HepG2 (cell line): ENCODE measurements at regions not wholly inside any gene's neighbourhood (a gene's known extent, or its start where the extent isn't known, plus 50 kb on each side); places are given as distances from the start of the nearest gene placed in this dataset.

Source experiments
- E2F2 ChIP-seq: sonication (generic); formaldehyde crosslinking; IDR thresholded peaks from 2 replicates; pipeline ENCODE4 v1.4.0; 2020; ENCODE audit warnings: missing genetic modification reagents, borderline replicate concordance
- GTF2F1 ChIP-seq: fragments of 150-350 bp; IDR thresholded peaks from 2 replicates; pipeline ENCODE4 v1.6.1; 2014; ENCODE audit warnings: low read length
- MTF2 ChIP-seq: sonication (generic); formaldehyde crosslinking; IDR thresholded peaks from 2 replicates; pipeline ENCODE4 v1.5.0; 2020; ENCODE audit warnings: missing genetic modification reagents, borderline replicate concordance
- SPEN ChIP-seq: sonication (generic); formaldehyde crosslinking; IDR thresholded peaks from 2 replicates; pipeline ENCODE4 v1.5.1; 2020; ENCODE audit warnings: low read depth, mild to moderate bottlenecking, missing genetic modification reagents
- ZNF235 ChIP-seq: sonication (generic); formaldehyde crosslinking; IDR thresholded peaks from 2 replicates; pipeline ENCODE4 v1.8.1; 2023; ENCODE audit warnings: mild to moderate bottlenecking, missing genetic modification reagents, borderline replicate concordance
- ZNF777 ChIP-seq: sonication (generic); formaldehyde crosslinking; IDR thresholded peaks from 2 replicates; pipeline ENCODE4 v1.4.0; 2020; ENCODE audit warnings: missing genetic modification reagents

- TF ChIP-seq ZNF777 (CRISPR knock-in tag): no peak
- TF ChIP-seq GTF2F1: no peak
- no peak for TF ChIP-seq MTF2 (CRISPR knock-in tag)
- no peak for TF ChIP-seq SPEN
- no peak for TF ChIP-seq ZNF235 (CRISPR knock-in tag)
- no peak for TF ChIP-seq E2F2 (CRISPR knock-in tag)
Measured at GRCh38 chr7:76121044-76121443, 73.1 kb downstream of the MDH2 start.
